GM12878 (cell line): ENCODE measurements at regions not wholly inside any gene's neighbourhood (a gene's known extent, or its start where the extent isn't known, plus 50 kb on each side); places are given as distances from the start of the nearest gene placed in this dataset.

Source experiments
- ATAC-seq: fragments of 200-7000 bp; cut with Tn5 transposase; 3 replicates; pipeline ENCODE4 v1.9.1; 2020; ENCODE audit warnings: mild to moderate bottlenecking, moderate library complexity
- BruUV-seq: library from RNA; stranded (reverse); fragments of 400-500 nt; replicated peaks from 2 replicates; lab custom pipeline; 2021; lab: Mats Ljungman, UMichigan
- CTCF ChIA-PET: fragments of 300-600 bp; sonication (Branson Sonifier 250); formaldehyde crosslinking; extraction: SDS; loops from one replicate; lab custom pipeline; 2021; ENCODE audit warnings: inconsistent platforms; lab: Yijun Ruan, JAX
- POLR2A ChIA-PET: fragments of 350-600 bp; formaldehyde crosslinking; extraction: SDS; loops from one replicate; lab custom pipeline; 2021; ENCODE audit warnings: inconsistent platforms; lab: Charles Lee
- RAD21 ChIA-PET: fragments of 300-600 bp; sonication (Branson Sonifier 250); formaldehyde crosslinking; loops from one replicate; lab custom pipeline; 2023; ENCODE audit warnings: antibody characterized with exemption; ENCODE audit not compliant: unreplicated experiment; lab: Charles Lee
- SMC1A ChIA-PET: fragments of 300-600 bp; sonication (Branson Sonifier 250); formaldehyde crosslinking; loops from one replicate; lab custom pipeline; 2023; ENCODE audit not compliant: unreplicated experiment, uncharacterized antibody; lab: Charles Lee
- DNase-seq: peaks from one replicate; pipeline ENCODE4 v3.0.0-alpha.2; 2011; ENCODE audit warnings: low read depth, low spot score
- FAIRE-seq: peaks from 3 replicates; lab custom pipeline; 2011; peaks lifted over from hg19 to GRCh38; lab: Jason Lieb, UNC
- H2AFZ ChIP-seq: 2 replicates; pipeline ENCODE4 v1.6.0; 2011; ENCODE audit warnings: low read depth, low read length, control low read depth; ENCODE audit not compliant: control insufficient read depth
- H3K27ac ChIP-seq: 2 replicates; pipeline ENCODE4 v1.5.1; 2011; ENCODE audit warnings: control low read depth; ENCODE audit not compliant: control insufficient read depth, insufficient read depth
- H3K27me3 ChIP-seq, 2 experiments: replicated peaks in 1 of 2; 2 replicates each; pipeline versions ENCODE4 v1.6.0 to v1.6.1; 2011; ENCODE audit warnings: low read length in 1 of 2; ENCODE audit not compliant: control insufficient read depth in 2 of 2, insufficient read depth in 2 of 2
- H3K36me3 ChIP-seq, 2 experiments: 2 replicates each; pipeline ENCODE4 v1.5.1; 2011; ENCODE audit warnings: low read length in 1 of 2; ENCODE audit not compliant: control insufficient read depth in 2 of 2, insufficient read depth in 2 of 2
- H3K4me1 ChIP-seq: 2 replicates; pipeline ENCODE4 v1.6.1; 2011; ENCODE audit warnings: mild to moderate bottlenecking, low read length, moderate library complexity, mixed read lengths; ENCODE audit not compliant: control insufficient read depth, insufficient read depth
- H3K4me2 ChIP-seq: 2 replicates; pipeline ENCODE4 v1.6.0; 2011; ENCODE audit warnings: control low read depth; ENCODE audit not compliant: control insufficient read depth, insufficient read depth
- H3K4me3 ChIP-seq: fragments of 200-600 bp; sonication (generic); 2 replicates; pipeline ENCODE4 v1.5.1; 2016
- H3K79me2 ChIP-seq: 2 replicates; pipeline ENCODE4 v1.6.0; 2011; ENCODE audit warnings: low read length; ENCODE audit not compliant: control insufficient read depth, insufficient read depth
- H3K9ac ChIP-seq: 2 replicates; pipeline ENCODE4 v1.8.0; 2011; ENCODE audit warnings: low read length, control low read depth, mixed read lengths; ENCODE audit not compliant: control insufficient read depth, insufficient read depth
- H3K9me3 ChIP-seq: replicated peaks from 3 replicates; pipeline ENCODE4 v1.5.1; 2011; ENCODE audit warnings: mild to moderate bottlenecking, low read length; ENCODE audit not compliant: control insufficient read depth, insufficient read depth
- H4K20me1 ChIP-seq: 2 replicates; pipeline ENCODE4 v1.6.0; 2011; ENCODE audit not compliant: control insufficient read depth, insufficient read depth
- ATF2 ChIP-seq: IDR thresholded peaks from 2 replicates; pipeline ENCODE4 v1.6.1; 2012; ENCODE audit warnings: low read length, inconsistent platforms
- CBFB ChIP-seq: IDR thresholded peaks from 2 replicates; pipeline ENCODE4 v1.6.1; 2016; ENCODE audit warnings: antibody characterized with exemption, low read depth
- E2F4 ChIP-seq: IDR thresholded peaks from 2 replicates; pipeline ENCODE4 v1.6.1; 2012; ENCODE audit warnings: low read depth, low read length, improper control_type of control experiment
- FOXK2 ChIP-seq: fragments of 450-650 bp; IDR thresholded peaks from 2 replicates; pipeline ENCODE4 v1.6.1; 2017; ENCODE audit warnings: mild to moderate bottlenecking, moderate library complexity
- IKZF2 ChIP-seq, 2 experiments: fragments of 450-650 bp; IDR thresholded peaks; 2 replicates each; pipeline ENCODE4 v1.6.1; 2017; ENCODE audit warnings: mild to moderate bottlenecking in 2 of 2, moderate library complexity in 2 of 2
- NR2C1 ChIP-seq: fragments of 450-650 bp; IDR thresholded peaks from 2 replicates; pipeline ENCODE4 v1.6.1; 2017; ENCODE audit warnings: antibody characterized with exemption, mild to moderate bottlenecking, moderate library complexity
- NR2C2 ChIP-seq: IDR thresholded peaks from 2 replicates; pipeline ENCODE4 v1.6.1; 2011; ENCODE audit warnings: borderline replicate concordance, low read depth; ENCODE audit not compliant: control insufficient read depth, insufficient read length
- WGBS: methylation state at CpG from one replicate; pipeline ENCODE4 v1.1.6; 2016; ENCODE audit warnings: low lambda C conversion rate; ENCODE audit not compliant: insufficient replicate concordance, insufficient coverage; ENCODE audit errors: missing lambda C conversion rate; 5-methylcytosine and 5-hydroxymethylcytosine counted together
- in situ Hi-C: fragments of 300-500 bp; cut with MboI; formaldehyde crosslinking; loops from 9 replicates; pipeline ENCODE4 v1.14.3; 2018; ENCODE audit warnings: mixed read lengths
- intact Hi-C: fragments of 100-400 bp; cut with micrococcal nuclease; formaldehyde crosslinking; loops from one replicate; pipeline ENCODE4 v1.14.2; 2022; ENCODE audit not compliant: unreplicated experiment
- TF ChIP-seq, protein P1 (sequence below), 3 experiments: IDR thresholded peaks in 2 of 3; conservative IDR thresholded peaks in 1 of 3; 2 replicates each; pipeline ENCODE4 v1.5.1; 2011; ENCODE audit warnings: low read depth in 3 of 3, low read length in 3 of 3, mild to moderate bottlenecking in 3 of 3, control low read depth in 2 of 3, moderate library complexity in 2 of 3, inconsistent platforms in 1 of 3, mixed read lengths in 1 of 3; ENCODE audit not compliant: control insufficient read depth in 2 of 3, insufficient read depth in 1 of 3; ENCODE audit errors: extremely low read depth in 1 of 3

DNA sequence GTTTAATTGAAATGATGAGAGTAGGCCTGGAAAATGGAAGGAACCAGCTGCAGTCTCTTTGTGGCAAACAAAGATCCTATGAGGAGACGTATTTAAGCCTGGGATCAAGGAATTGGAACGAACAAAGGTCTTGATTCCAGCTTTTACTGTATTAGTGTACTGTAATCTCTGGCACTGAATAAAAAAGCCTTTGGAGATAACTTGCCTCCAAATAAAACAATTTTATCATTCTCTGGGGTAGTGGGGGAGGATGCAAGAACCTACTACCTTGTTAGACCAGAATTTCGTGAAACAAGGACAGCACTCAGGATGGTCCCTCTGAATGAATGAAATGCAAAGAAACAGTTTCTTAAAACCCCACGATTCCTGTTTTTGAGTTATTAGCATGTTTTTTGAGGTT lies 134.2 kb downstream of the RWDD3 start:
- RAD21 ChIA-PET, result no interaction called here

More for the DNA sequence above, 134.2 kb downstream of the RWDD3 start:
- intact Hi-C loops (no loop called here), in situ Hi-C loops (no loop called here)
- Histone ChIP-seq H3K4me1 (no peaks in the 10 kb centered on the region), H3K79me2 (no peaks in the 10 kb centered on the region), H3K9me3 (no peaks in the 10 kb centered on the region), H3K36me3 (no peaks in the 10 kb centered on the region), H2AFZ (no peak overlapping the region), H3K27ac (no peak overlapping the region), H3K9ac (no peak overlapping the region), H4K20me1 (no peaks in the 10 kb centered on the region), H3K4me3 (no peak overlapping the region), H3K4me2 (no peak overlapping the region), H3K27me3 (no peaks in the 10 kb centered on the region)
- WGBS, result 1% methylated on average over 4 of the region's 4 CpGs
- TF ChIP-seq CBFB (no peak), FOXK2 (no peak), IKZF2 (IDR thresholded peaks at IDR 0.05) (no peak), NR2C2 (no peak), NR2C1 (no peak), ATF2 (no peak), E2F4 (no peak)
- TF ChIP-seq, protein P1, sequence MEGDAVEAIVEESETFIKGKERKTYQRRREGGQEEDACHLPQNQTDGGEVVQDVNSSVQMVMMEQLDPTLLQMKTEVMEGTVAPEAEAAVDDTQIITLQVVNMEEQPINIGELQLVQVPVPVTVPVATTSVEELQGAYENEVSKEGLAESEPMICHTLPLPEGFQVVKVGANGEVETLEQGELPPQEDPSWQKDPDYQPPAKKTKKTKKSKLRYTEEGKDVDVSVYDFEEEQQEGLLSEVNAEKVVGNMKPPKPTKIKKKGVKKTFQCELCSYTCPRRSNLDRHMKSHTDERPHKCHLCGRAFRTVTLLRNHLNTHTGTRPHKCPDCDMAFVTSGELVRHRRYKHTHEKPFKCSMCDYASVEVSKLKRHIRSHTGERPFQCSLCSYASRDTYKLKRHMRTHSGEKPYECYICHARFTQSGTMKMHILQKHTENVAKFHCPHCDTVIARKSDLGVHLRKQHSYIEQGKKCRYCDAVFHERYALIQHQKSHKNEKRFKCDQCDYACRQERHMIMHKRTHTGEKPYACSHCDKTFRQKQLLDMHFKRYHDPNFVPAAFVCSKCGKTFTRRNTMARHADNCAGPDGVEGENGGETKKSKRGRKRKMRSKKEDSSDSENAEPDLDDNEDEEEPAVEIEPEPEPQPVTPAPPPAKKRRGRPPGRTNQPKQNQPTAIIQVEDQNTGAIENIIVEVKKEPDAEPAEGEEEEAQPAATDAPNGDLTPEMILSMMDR (IDR thresholded peaks at IDR 0.05 in 2 of 3, conservative IDR thresholded peaks at IDR 0.05 in 1 of 3; ENCODE audit: control insufficient read depth in 2 of 3, extremely low read depth in 1 of 3, insufficient read depth in 1 of 3, low read depth in 3 of 3, low read length in 3 of 3), result no peak
- DNase-seq, result no peak
- SMC1A ChIA-PET, result no interaction called here
- CTCF ChIA-PET, result no interaction called here
- POLR2A ChIA-PET, result no interaction called here
- no TSS peak for BruUV-seq
- no peak for ATAC-seq
- no peak for FAIRE-seq
